ENCODE measurements at regions not wholly inside any gene's neighbourhood (a gene's known extent, or its start where the extent isn't known, plus 50 kb on each side); places are given as distances from the start of the nearest gene placed in this dataset.

- H3K27ac ChIP-seq (ENCODE audit: poor library complexity, severe bottlenecking), result no peak overlapping the region
- H3K27me3 ChIP-seq (ENCODE audit: insufficient read depth, poor library complexity, severe bottlenecking), result no peaks in the 10 kb centered on the region
- no peaks in the 10 kb centered on the region for H3K9me3 ChIP-seq (ENCODE audit: severe bottlenecking)
- peaks cover 10% of the 10 kb centered on the region for H3K4me1 ChIP-seq (ENCODE audit: insufficient read depth, poor library complexity, severe bottlenecking)
- no peak overlapping the region for H3K4me3 ChIP-seq (ENCODE audit: severe bottlenecking)
- DNase-seq (ENCODE audit: low spot score) (no peak), ATAC-seq (ENCODE audit: low read depth) (no peak)
- TF ChIP-seq, protein P1, sequence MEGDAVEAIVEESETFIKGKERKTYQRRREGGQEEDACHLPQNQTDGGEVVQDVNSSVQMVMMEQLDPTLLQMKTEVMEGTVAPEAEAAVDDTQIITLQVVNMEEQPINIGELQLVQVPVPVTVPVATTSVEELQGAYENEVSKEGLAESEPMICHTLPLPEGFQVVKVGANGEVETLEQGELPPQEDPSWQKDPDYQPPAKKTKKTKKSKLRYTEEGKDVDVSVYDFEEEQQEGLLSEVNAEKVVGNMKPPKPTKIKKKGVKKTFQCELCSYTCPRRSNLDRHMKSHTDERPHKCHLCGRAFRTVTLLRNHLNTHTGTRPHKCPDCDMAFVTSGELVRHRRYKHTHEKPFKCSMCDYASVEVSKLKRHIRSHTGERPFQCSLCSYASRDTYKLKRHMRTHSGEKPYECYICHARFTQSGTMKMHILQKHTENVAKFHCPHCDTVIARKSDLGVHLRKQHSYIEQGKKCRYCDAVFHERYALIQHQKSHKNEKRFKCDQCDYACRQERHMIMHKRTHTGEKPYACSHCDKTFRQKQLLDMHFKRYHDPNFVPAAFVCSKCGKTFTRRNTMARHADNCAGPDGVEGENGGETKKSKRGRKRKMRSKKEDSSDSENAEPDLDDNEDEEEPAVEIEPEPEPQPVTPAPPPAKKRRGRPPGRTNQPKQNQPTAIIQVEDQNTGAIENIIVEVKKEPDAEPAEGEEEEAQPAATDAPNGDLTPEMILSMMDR (IDR thresholded peaks at IDR 0.05; ENCODE audit: poor library complexity, severe bottlenecking), result no peak
- no peaks in the 10 kb centered on the region for H3K36me3 ChIP-seq (ENCODE audit: low read depth)
These were observed 68.5 kb upstream of the SHH start for GRCh38 chr7:155880721-155881120.

- no peak for DNase-seq (ENCODE audit: low spot score)
- Histone ChIP-seq H3K27me3 (ENCODE audit: insufficient read depth, poor library complexity, severe bottlenecking) (no peaks in the 10 kb centered on the region), H3K4me3 (ENCODE audit: severe bottlenecking) (no peak overlapping the region), H3K36me3 (ENCODE audit: low read depth) (no peaks in the 10 kb centered on the region), H3K4me1 (ENCODE audit: insufficient read depth, poor library complexity, severe bottlenecking) (peaks cover 5% of the 10 kb centered on the region), H3K27ac (ENCODE audit: poor library complexity, severe bottlenecking) (no peak overlapping the region), H3K9me3 (ENCODE audit: severe bottlenecking) (no peaks in the 10 kb centered on the region)
- TF ChIP-seq, protein P1 (IDR thresholded peaks at IDR 0.05; ENCODE audit: poor library complexity, severe bottlenecking), result no peak
- no peak for ATAC-seq (ENCODE audit: low read depth)
These were observed 67.3 kb upstream of the SHH start for GRCh38 chr7:155879592-155879991.

GRCh38 chr7:155878674-155879073 lies 66.4 kb upstream of the SHH start:
- H3K9me3 ChIP-seq (ENCODE audit: severe bottlenecking), result no peaks in the 10 kb centered on the region
- no peaks in the 10 kb centered on the region for H3K36me3 ChIP-seq (ENCODE audit: low read depth)
- no peak overlapping the region for H3K27ac ChIP-seq (ENCODE audit: poor library complexity, severe bottlenecking)
- ATAC-seq (ENCODE audit: low read depth) (no peak), DNase-seq (ENCODE audit: low spot score) (no peak)
- peaks cover 5% of the 10 kb centered on the region for H3K4me1 ChIP-seq (ENCODE audit: insufficient read depth, poor library complexity, severe bottlenecking)
- no peak overlapping the region for H3K4me3 ChIP-seq (ENCODE audit: severe bottlenecking)
- TF ChIP-seq, protein P1 (IDR thresholded peaks at IDR 0.05; ENCODE audit: poor library complexity, severe bottlenecking), result no peak
- H3K27me3 ChIP-seq (ENCODE audit: insufficient read depth, poor library complexity, severe bottlenecking), result no peaks in the 10 kb centered on the region

DNA sequence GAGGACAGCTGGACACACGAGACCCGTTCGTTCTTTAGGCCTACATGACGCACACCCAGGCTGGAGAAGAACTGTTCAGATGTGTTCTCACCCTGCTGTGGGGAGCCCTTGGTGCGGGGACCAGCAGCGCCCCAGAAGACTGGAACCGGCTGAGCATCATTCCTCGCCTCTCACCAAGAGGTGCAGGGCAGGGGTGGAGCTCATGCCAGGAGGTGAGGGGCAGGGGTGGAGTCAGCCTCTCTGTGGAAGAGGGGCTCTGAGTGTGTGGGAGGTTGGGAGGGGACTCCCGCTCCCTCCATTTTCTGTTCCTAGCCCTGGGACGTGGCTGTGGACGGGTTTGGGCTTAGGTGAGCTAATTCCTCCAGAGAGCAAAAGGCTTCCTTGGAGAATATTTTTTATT lies 66.0 kb upstream of the SHH start:
- DNase-seq (ENCODE audit: low spot score), result no peak
- ATAC-seq (ENCODE audit: low read depth), result no peak
- TF ChIP-seq, protein P1 (IDR thresholded peaks at IDR 0.05; ENCODE audit: poor library complexity, severe bottlenecking), result no peak
- Histone ChIP-seq H3K36me3 (ENCODE audit: low read depth) (no peaks in the 10 kb centered on the region), H3K4me1 (ENCODE audit: insufficient read depth, poor library complexity, severe bottlenecking) (peaks cover 5% of the 10 kb centered on the region), H3K9me3 (ENCODE audit: severe bottlenecking) (no peaks in the 10 kb centered on the region), H3K4me3 (ENCODE audit: severe bottlenecking) (no peak overlapping the region), H3K27ac (ENCODE audit: poor library complexity, severe bottlenecking) (no peak overlapping the region), H3K27me3 (ENCODE audit: insufficient read depth, poor library complexity, severe bottlenecking) (no peaks in the 10 kb centered on the region)

- H3K4me3 ChIP-seq (ENCODE audit: severe bottlenecking), result no peak overlapping the region
- H3K27me3 ChIP-seq (ENCODE audit: insufficient read depth, poor library complexity, severe bottlenecking), result no peaks in the 10 kb centered on the region
- DNase-seq (ENCODE audit: low spot score), result no peak
- TF ChIP-seq, protein P1 (IDR thresholded peaks at IDR 0.05; ENCODE audit: poor library complexity, severe bottlenecking), result no peak
- no peaks in the 10 kb centered on the region for H3K4me1 ChIP-seq (ENCODE audit: insufficient read depth, poor library complexity, severe bottlenecking)
- no peak overlapping the region for H3K27ac ChIP-seq (ENCODE audit: poor library complexity, severe bottlenecking)
- no peak for ATAC-seq (ENCODE audit: low read depth)
- H3K36me3 ChIP-seq (ENCODE audit: low read depth), result no peaks in the 10 kb centered on the region
- H3K9me3 ChIP-seq (ENCODE audit: severe bottlenecking), result no peaks in the 10 kb centered on the region
These were observed 64.9 kb upstream of the SHH start for GRCh38 chr7:155877167-155877566.

Data from RWPE2 (cell line).